ENCODE measurements at regions not wholly inside any gene's neighbourhood (a gene's known extent, or its start where the extent isn't known, plus 50 kb on each side); places are given as distances from the start of the nearest gene placed in this dataset.

GRCh38 chr2:88827821-88828220 is 136.3 kb downstream of the RPIA start:
- Histone ChIP-seq H4K91ac (ENCODE audit: insufficient read length, low read depth, low read length) (no peak overlapping the region), H3T11ph (ENCODE audit: low read length) (no peak overlapping the region), H3K4me1 (ENCODE audit: insufficient read depth, low read length) (no peaks in the 10 kb centered on the region), H3K18ac (ENCODE audit: insufficient read length, low read depth, low read length) (no peak overlapping the region), H3K27ac (ENCODE audit: insufficient read length, low read depth, low read length) (no peak overlapping the region), H3K56ac (ENCODE audit: insufficient read length, low read depth, low read length) (no peak overlapping the region), H4K8ac (replicated peaks; ENCODE audit: insufficient read length, low read depth, low read length) (no peak overlapping the region), H3K23me2 (ENCODE audit: insufficient read length, low read depth, low read length, poor library complexity, severe bottlenecking) (no peaks in the 10 kb centered on the region), H3K4ac (ENCODE audit: low read depth, low read length) (no peak overlapping the region), H4K20me1 (ENCODE audit: control insufficient read depth, insufficient read depth, insufficient read length) (no peaks in the 10 kb centered on the region), H3K4me2 (ENCODE audit: insufficient read depth, insufficient read length, low read length) (no peak overlapping the region), H4K5ac (ENCODE audit: insufficient read length, low read depth, low read length) (no peak overlapping the region), H2BK20ac (ENCODE audit: low read depth, low read length, poor library complexity, severe bottlenecking) (no peak overlapping the region), H3K79me1 (ENCODE audit: insufficient read depth, low read depth, low read length, poor library complexity, severe bottlenecking) (no peaks in the 10 kb centered on the region), H3K23ac (ENCODE audit: insufficient read length, low read depth, low read length) (no peak overlapping the region), H3K79me2 (ENCODE audit: insufficient read depth, low read length) (no peaks in the 10 kb centered on the region), H3K14ac (ENCODE audit: insufficient read depth, low read length) (no peak overlapping the region), H2BK12ac (ENCODE audit: insufficient read length, low read depth, low read length) (no peak overlapping the region), H2AFZ (ENCODE audit: low read length) (no peak overlapping the region), H3K9me3 (ENCODE audit: control insufficient read depth, low read depth, low read length) (no peaks in the 10 kb centered on the region), H2BK120ac (ENCODE audit: low read depth, low read length, poor library complexity, severe bottlenecking) (no peak overlapping the region), H2BK5ac (ENCODE audit: insufficient read length, low read length) (no peak overlapping the region), H2AK5ac (ENCODE audit: insufficient read length, low read length) (no peak overlapping the region), H3K27me3 (ENCODE audit: insufficient read depth, low read length) (no peaks in the 10 kb centered on the region), H3K9ac (ENCODE audit: extremely low read depth, insufficient read length, low read length) (no peak overlapping the region), H2BK15ac (ENCODE audit: low read depth, low read length) (no peak overlapping the region)
- no peak overlapping the region for H3K27ac Mint-ChIP-seq
- DNase-seq: no peak
- no CpG with 5 or more reads among the region's 6 CpGs for WGBS (ENCODE audit: extremely low coverage, insufficient read length, low lambda C conversion rate)
- H3K36me3 Mint-ChIP-seq (ENCODE audit: insufficient read depth in 1 of 3, low read depth in 3 of 3): peaks cover 0 to 20% (median 4%) of the 10 kb centered on the region in 3 experiments; a peak in 4 of 7 replicates
- peaks cover 60 to 86% of the 10 kb centered on the region in 2 experiments for H3K9me3 Mint-ChIP-seq
- H3K4me3 Mint-ChIP-seq: no peak overlapping the region
- TF ChIP-seq CTCF (conservative IDR thresholded peaks at IDR 0.05): no peak
- no peaks in the 10 kb centered on the region for H3K4me1 Mint-ChIP-seq
- H3K27me3 Mint-ChIP-seq (ENCODE audit: low read depth): peaks cover 2% of the 10 kb centered on the region
